K562 (cell line): ENCODE measurements at regions not wholly inside any gene's neighbourhood (a gene's known extent, or its start where the extent isn't known, plus 50 kb on each side); places are given as distances from the start of the nearest gene placed in this dataset.

Source experiments
- DACH1 ChIP-seq: fragments of 450-650 bp; IDR thresholded peaks from 2 replicates; pipeline ENCODE4 v1.6.1; 2018; ENCODE audit not compliant: partially characterized antibody
- EZH2 ChIP-seq: IDR thresholded peaks from 2 replicates; pipeline ENCODE4 v1.6.1; 2012; ENCODE audit warnings: low read depth, mild to moderate bottlenecking, inconsistent platforms, low read length, borderline replicate concordance
- MAX ChIP-seq: sonication (generic); formaldehyde crosslinking; IDR thresholded peaks from 2 replicates; pipeline ENCODE4 v1.9.0; 2022; ENCODE audit warnings: mild to moderate bottlenecking, missing genetic modification reagents
- MTA3 ChIP-seq: fragments of 450-650 bp; formaldehyde crosslinking; IDR thresholded peaks from 2 replicates; pipeline ENCODE4 v1.6.1; 2017; ENCODE audit warnings: mild to moderate bottlenecking, borderline replicate concordance
- RFX5 ChIP-seq: IDR thresholded peaks from 2 replicates; pipeline ENCODE4 v1.6.1; 2011; ENCODE audit warnings: low read depth, mild to moderate bottlenecking, improper control_type of control experiment, low read length
- SRF ChIP-seq, 2 experiments: fragments of 250-450, 450-650 bp in 1 of 2; sonication (Bioruptor Pico) in 1 of 2; sonication (generic) in 1 of 2; formaldehyde crosslinking; IDR thresholded peaks; 2 replicates each; pipeline versions ENCODE4 v1.5.0 to v1.5.1; 2020 to 2022; ENCODE audit warnings: mild to moderate bottlenecking in 1 of 2, missing genetic modification reagents in 1 of 2
- STAT5B ChIP-seq: fragments of 250-450 bp; sonication (Bioruptor Pico); IDR thresholded peaks from 2 replicates; pipeline ENCODE4 v1.8.0; 2021; ENCODE audit warnings: mild to moderate bottlenecking, inconsistent platforms
- TAF1 ChIP-seq: IDR thresholded peaks from 2 replicates; pipeline ENCODE4 v1.6.1; 2011; ENCODE audit warnings: mild to moderate bottlenecking, low read length, moderate library complexity; ENCODE audit not compliant: insufficient read depth, control insufficient read depth, severe bottlenecking; ENCODE audit errors: extremely low read depth
- TBP ChIP-seq: optimal IDR thresholded peaks from 2 replicates; pipeline ENCODE3; 2011; ENCODE audit warnings: low read depth, low read length, improper control_type of control experiment
- USF1 ChIP-seq: sonication (generic); formaldehyde crosslinking; IDR thresholded peaks from 2 replicates; pipeline ENCODE4 v1.9.0; 2022; ENCODE audit warnings: mild to moderate bottlenecking, missing genetic modification reagents
- TF ChIP-seq, protein P1 (sequence below), 3 experiments: IDR thresholded peaks in 2 of 3; conservative IDR thresholded peaks in 1 of 3; 2 replicates each; pipeline ENCODE4 v1.5.1; 2011 to 2012; ENCODE audit warnings: low read length in 3 of 3, mild to moderate bottlenecking in 3 of 3, control low read depth in 2 of 3, improper control_type of control experiment in 1 of 3, inconsistent platforms in 1 of 3, low read depth in 1 of 3, mixed read lengths in 1 of 3, moderate library complexity in 1 of 3; ENCODE audit not compliant: insufficient read depth in 2 of 3
- TF ChIP-seq, protein P2 (sequence below), 2 experiments: fragments of 250-450 bp in 1 of 2; fragments of 450-650 bp in 1 of 2; sonication (Bioruptor Pico) in 1 of 2; IDR thresholded peaks; 2 replicates each; pipeline versions ENCODE4 v1.6.1 to v1.8.0; 2016 to 2021; ENCODE audit warnings: mild to moderate bottlenecking in 2 of 2, moderate library complexity in 2 of 2, missing compliant biosample characterization in 1 of 2, missing genetic modification characterization in 1 of 2

DNA sequence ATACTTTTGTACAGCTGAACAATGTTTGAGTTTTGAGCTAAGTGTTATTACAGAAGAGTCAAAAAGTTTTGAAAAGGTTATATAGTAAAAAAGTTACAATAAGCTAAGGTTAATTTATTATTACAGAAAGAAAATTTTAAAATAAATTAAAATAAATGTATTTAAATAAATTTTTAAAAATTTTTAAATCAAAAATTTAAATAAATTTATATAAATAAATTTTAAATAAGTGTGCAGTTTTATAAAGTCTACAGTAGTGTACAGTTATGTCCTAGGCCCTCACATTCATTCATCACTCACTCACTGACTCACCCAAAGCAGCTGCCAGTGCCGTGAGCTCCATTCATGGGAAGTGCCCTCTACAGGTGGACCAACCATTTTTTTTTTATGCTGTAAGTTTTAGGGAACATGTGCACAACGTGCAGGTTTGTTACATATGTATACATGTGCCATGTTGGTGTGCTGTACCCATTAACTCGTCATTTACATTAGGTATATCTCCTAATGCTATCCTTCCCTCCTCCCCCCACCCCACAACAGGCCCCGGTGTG lies 462.9 kb upstream of the ZMIZ1 start:
- TF ChIP-seq TBP (no peak), USF1 (CRISPR knock-in tag) (no peak), RFX5 (no peak), SRF (CRISPR knock-in tag; IDR thresholded peaks at IDR 0.05) (no peak), EZH2 (no peak), MTA3 (no peak), MAX (CRISPR knock-in tag) (no peak), TAF1 (no peak), DACH1 (no peak), STAT5B (CRISPR knock-in tag) (no peak)
- TF ChIP-seq, protein P1, sequence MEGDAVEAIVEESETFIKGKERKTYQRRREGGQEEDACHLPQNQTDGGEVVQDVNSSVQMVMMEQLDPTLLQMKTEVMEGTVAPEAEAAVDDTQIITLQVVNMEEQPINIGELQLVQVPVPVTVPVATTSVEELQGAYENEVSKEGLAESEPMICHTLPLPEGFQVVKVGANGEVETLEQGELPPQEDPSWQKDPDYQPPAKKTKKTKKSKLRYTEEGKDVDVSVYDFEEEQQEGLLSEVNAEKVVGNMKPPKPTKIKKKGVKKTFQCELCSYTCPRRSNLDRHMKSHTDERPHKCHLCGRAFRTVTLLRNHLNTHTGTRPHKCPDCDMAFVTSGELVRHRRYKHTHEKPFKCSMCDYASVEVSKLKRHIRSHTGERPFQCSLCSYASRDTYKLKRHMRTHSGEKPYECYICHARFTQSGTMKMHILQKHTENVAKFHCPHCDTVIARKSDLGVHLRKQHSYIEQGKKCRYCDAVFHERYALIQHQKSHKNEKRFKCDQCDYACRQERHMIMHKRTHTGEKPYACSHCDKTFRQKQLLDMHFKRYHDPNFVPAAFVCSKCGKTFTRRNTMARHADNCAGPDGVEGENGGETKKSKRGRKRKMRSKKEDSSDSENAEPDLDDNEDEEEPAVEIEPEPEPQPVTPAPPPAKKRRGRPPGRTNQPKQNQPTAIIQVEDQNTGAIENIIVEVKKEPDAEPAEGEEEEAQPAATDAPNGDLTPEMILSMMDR (IDR thresholded peaks at IDR 0.05 in 2 of 3, conservative IDR thresholded peaks at IDR 0.05 in 1 of 3; ENCODE audit: insufficient read depth in 2 of 3, low read depth in 1 of 3, low read length in 3 of 3): peak in 1 of 3 experiments; percentile 26; a peak in 2 of 6 replicates
- TF ChIP-seq, protein P2, sequence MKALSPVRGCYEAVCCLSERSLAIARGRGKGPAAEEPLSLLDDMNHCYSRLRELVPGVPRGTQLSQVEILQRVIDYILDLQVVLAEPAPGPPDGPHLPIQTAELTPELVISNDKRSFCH (CRISPR knock-in tag; IDR thresholded peaks at IDR 0.05): no peak
- TF ChIP-seq, protein P2 (tag; IDR thresholded peaks at IDR 0.05): no peak
